ENCODE measurements at regions not wholly inside any gene's neighbourhood (a gene's known extent, or its start where the extent isn't known, plus 50 kb on each side); places are given as distances from the start of the nearest gene placed in this dataset.

DNA sequence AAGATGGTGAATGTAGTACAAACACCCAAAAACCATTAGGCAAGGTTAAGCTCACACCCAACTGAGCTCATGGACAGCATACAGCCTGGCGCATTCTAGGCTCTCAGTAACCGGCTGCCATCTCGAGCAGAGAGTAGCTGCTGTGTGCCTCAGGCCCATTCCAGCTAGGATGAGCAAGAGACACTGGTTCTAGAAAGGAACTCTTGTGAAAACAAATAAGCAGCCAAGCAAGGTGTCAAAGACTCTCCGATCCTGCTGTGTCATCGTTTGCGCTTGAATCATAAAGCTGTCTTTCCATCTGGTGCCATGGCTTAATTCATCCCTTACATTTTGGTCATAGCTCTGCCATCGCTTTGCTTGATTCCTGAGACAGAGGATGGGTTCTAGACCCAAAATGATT lies 135.4 kb upstream of the MSX2 start:
- intact Hi-C loops (cut with DNase I), result loop anchor here (5.0 kb wide), 1 partner anchor 1093 kb away; no protein-coding TSS in a partner anchor

DNA sequence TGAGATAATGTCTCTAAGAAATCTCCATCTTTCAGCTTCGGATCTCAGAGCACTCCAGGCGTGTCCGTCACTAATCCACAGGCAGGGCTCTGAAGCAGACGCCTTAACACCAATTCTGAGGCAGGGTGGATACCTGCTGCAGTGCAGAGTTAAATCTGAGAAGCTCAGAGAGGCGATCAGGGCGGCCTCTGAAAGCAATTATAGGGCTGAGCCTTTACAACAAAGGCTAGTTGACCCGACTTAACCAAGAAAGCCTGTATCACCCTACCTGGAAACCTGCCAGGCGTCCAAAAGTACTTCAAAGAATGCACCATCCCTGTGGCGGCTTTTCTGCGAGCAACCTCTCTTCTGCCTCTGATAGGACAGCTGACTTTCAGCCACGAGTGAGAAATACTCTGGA lies 134.8 kb upstream of the MSX2 start:
- H3K9me3 ChIP-seq, result no peaks in the 10 kb centered on the region
- no peaks in the 10 kb centered on the region for H3K4me1 ChIP-seq
- TF ChIP-seq POLR2AphosphoS5 (IDR thresholded peaks at IDR 0.05; ENCODE audit: insufficient read depth in 1 of 2, low read depth in 1 of 2) (no peak), POLR2A (IDR thresholded peaks at IDR 0.05) (no peak), CTCF (IDR thresholded peaks at IDR 0.05) (no peak)
- H3K36me3 ChIP-seq, result no peaks in the 10 kb centered on the region
- H3K27me3 ChIP-seq, result no peaks in the 10 kb centered on the region
- intact Hi-C loops (cut with DNase I), result loop anchor here (5.0 kb wide), 1 partner anchor 1093 kb away; no protein-coding TSS in a partner anchor
- no peak overlapping the region for H3K4me3 ChIP-seq
- DNase-seq (ENCODE audit: extremely low spot score in 2 of 2), result no peak
- H3K27ac ChIP-seq, result no peak overlapping the region

More for the DNA sequence above, 135.4 kb upstream of the MSX2 start:
- Histone ChIP-seq H3K9me3 (no peaks in the 10 kb centered on the region), H3K27ac (no peak overlapping the region), H3K27me3 (no peaks in the 10 kb centered on the region), H3K4me1 (no peaks in the 10 kb centered on the region), H3K4me3 (no peak overlapping the region), H3K36me3 (no peaks in the 10 kb centered on the region)
- TF ChIP-seq POLR2AphosphoS5 (IDR thresholded peaks at IDR 0.05; ENCODE audit: insufficient read depth in 1 of 2, low read depth in 1 of 2), result no peak
- TF ChIP-seq POLR2A (IDR thresholded peaks at IDR 0.05), result no peak
- TF ChIP-seq CTCF (IDR thresholded peaks at IDR 0.05), result no peak
- no peak for DNase-seq (ENCODE audit: extremely low spot score in 2 of 2)

GRCh38 chr5:174590820-174591219 lies 133.6 kb upstream of the MSX2 start:
- Histone ChIP-seq H3K36me3 (no peaks in the 10 kb centered on the region), H3K27ac (no peak overlapping the region), H3K4me3 (no peak overlapping the region), H3K4me1 (no peaks in the 10 kb centered on the region), H3K9me3 (no peaks in the 10 kb centered on the region), H3K27me3 (no peaks in the 10 kb centered on the region)
- TF ChIP-seq CTCF (IDR thresholded peaks at IDR 0.05), result no peak
- no peak for TF ChIP-seq POLR2AphosphoS5 (IDR thresholded peaks at IDR 0.05; ENCODE audit: insufficient read depth in 1 of 2, low read depth in 1 of 2)
- DNase-seq (ENCODE audit: extremely low spot score in 2 of 2), result no peak
- intact Hi-C loops (cut with DNase I), result no loop called here

DNA sequence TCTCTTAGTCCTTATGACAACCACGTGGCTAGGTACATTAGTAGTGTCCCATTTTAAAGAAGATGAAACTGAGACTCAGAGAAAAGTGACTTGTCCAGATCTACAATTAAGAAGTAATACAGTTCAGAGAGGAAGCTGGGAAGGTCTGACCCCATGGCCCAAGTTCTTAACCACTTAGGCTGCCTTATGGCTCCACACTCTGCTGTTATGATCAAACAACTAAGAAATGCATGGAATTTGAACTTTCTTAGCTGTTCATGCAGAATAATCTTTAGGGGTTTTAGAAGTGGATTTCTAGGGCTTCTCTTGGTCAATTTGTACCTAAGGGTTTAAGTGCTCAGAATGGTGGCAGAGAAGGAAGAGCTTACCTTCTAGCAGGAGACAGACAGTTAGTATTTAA lies 128.0 kb upstream of the MSX2 start:
- H3K36me3 ChIP-seq, result no peaks in the 10 kb centered on the region
- no peaks in the 10 kb centered on the region for H3K4me1 ChIP-seq
- no peak for DNase-seq (ENCODE audit: extremely low spot score in 2 of 2)
- intact Hi-C loops (cut with DNase I), result no loop called here
- H3K27me3 ChIP-seq, result no peaks in the 10 kb centered on the region
- H3K4me3 ChIP-seq, result no peak overlapping the region
- H3K27ac ChIP-seq, result no peak overlapping the region
- H3K9me3 ChIP-seq, result no peaks in the 10 kb centered on the region
- TF ChIP-seq POLR2A (IDR thresholded peaks at IDR 0.05) (no peak), POLR2AphosphoS5 (IDR thresholded peaks at IDR 0.05; ENCODE audit: insufficient read depth in 1 of 2, low read depth in 1 of 2) (no peak), CTCF (IDR thresholded peaks at IDR 0.05) (no peak)

GRCh38 chr5:174599992-174600391 lies 124.4 kb upstream of the MSX2 start:
- H3K9me3 ChIP-seq, result no peaks in the 10 kb centered on the region
- intact Hi-C loops (cut with DNase I), result no loop called here

More at GRCh38 chr5:174599992-174600391, 124.4 kb upstream of the MSX2 start:
- Histone ChIP-seq H3K27ac (no peak overlapping the region), H3K4me3 (no peak overlapping the region), H3K36me3 (no peaks in the 10 kb centered on the region), H3K27me3 (no peaks in the 10 kb centered on the region), H3K4me1 (no peaks in the 10 kb centered on the region)
- DNase-seq (ENCODE audit: extremely low spot score in 2 of 2), result no peak
- TF ChIP-seq POLR2A (IDR thresholded peaks at IDR 0.05) (no peak), POLR2AphosphoS5 (IDR thresholded peaks at IDR 0.05; ENCODE audit: insufficient read depth in 1 of 2, low read depth in 1 of 2) (no peak), CTCF (IDR thresholded peaks at IDR 0.05) (no peak)
